Epithelial cell of esophagus (primary cell): ENCODE measurements at regions not wholly inside any gene's neighbourhood (a gene's known extent, or its start where the extent isn't known, plus 50 kb on each side); places are given as distances from the start of the nearest gene placed in this dataset.
A peak's percentile ranks its signal among the peaks of the same experiment; 100 is the strongest.

ENCODE experiments used
- DNase-seq: peaks from one replicate; pipeline ENCODE4 v3.0.0; 2010; ENCODE audit warnings: low read depth
- H3K4me3 ChIP-seq: 2 replicates; pipeline ENCODE4 v1.5.1; 2011; ENCODE audit warnings: mild to moderate bottlenecking, low read length, control low read depth
- CTCF ChIP-seq: IDR thresholded peaks from 2 replicates; pipeline ENCODE4 v1.5.1; 2011; ENCODE audit warnings: low read depth, mild to moderate bottlenecking, low read length, control low read depth, inconsistent platforms; ENCODE audit not compliant: insufficient read depth; ENCODE audit errors: missing control alignments

DNA sequence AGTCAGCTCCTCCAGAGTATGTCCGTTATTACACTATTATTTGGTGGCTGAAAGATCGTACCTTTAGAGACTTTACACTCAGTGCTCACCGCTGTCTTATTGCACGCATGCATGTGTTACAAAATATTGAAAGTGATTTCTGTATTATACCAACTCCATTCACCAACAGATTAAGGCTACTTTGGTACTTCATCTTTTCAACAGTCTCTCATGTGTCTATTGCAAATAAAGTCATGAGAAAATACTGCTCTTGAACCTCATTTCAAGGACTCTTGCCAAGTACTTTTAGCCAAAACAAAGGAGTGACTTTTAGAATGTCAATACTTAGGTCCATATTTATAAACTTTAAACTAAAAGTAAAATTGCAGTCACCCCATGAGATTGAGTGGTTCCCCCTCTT, 503.6 kb downstream of the TMEM121 start:
- no peak overlapping the region for H3K4me3 ChIP-seq
- TF ChIP-seq CTCF = no peak
- no peak for DNase-seq

- no peak for TF ChIP-seq CTCF
- no peak overlapping the region for H3K4me3 ChIP-seq
- no peak for DNase-seq
Measured at GRCh38 chr14:106037380-106037779, 511.0 kb downstream of the TMEM121 start.

GRCh38 chr14:106038263-106038662, 511.9 kb downstream of the TMEM121 start:
- DNase-seq = no peak
- no peak overlapping the region for H3K4me3 ChIP-seq
- no peak for TF ChIP-seq CTCF

- no peak for TF ChIP-seq CTCF
- H3K4me3 ChIP-seq = no peak overlapping the region
- no peak for DNase-seq
Measured at GRCh38 chr14:106039400-106039799, 513.0 kb downstream of the TMEM121 start.

DNA sequence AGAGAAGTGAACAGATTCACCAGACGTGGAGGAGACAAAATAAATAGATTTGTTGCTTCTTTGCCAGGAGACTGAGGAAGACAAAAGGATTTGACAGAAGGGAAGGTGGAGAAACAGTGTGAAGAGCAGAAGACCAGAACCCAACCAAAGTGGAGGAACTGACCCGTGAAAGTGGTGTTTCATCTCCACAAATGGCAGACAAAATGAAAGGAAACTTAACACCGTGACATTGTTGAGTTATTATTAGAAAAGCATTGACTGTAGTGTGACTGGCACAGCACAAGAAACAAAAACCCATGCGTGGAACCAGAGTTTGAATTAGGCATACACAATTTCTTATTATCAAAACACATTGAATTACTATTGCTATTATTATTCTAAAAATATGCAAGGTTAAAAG, 518.1 kb downstream of the TMEM121 start:
- no peak overlapping the region for H3K4me3 ChIP-seq
- no peak for TF ChIP-seq CTCF
- DNase-seq = no peak

DNA sequence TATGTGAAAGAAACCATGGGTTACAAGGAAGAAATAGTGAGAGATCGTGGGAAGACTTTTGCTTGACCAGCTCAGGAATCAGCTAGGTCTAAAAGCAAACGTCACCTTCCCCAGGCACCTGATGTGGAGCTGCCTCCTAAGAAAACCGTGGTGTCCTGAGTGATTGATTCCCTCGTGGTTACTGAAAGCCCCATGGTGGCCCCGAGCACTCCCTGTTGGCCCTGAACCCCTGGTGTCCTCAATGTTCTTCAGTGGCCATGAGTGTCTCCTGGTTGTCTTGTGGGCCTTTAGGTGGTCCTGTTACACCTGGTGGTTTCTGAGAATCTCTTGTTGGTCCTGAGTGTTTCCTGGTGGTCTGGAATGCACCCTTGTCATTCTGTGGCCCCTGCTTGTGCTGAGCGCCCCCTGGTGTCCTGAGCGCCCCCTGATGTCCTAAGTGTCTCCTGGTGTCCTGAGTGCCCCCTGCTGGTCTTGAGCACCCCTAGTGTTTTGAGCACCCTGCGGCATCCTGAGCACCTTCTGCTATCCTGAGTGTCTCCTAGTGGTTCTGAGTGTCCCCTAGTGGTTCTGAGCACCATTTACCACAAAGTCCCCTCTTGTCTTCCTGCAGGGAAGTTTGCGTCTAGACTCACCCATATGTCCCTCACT, 518.7 kb downstream of the TMEM121 start:
- no peak overlapping the region for H3K4me3 ChIP-seq
- TF ChIP-seq CTCF = no peak
- peak; percentile 1 for DNase-seq

- no peak for DNase-seq
- TF ChIP-seq CTCF = no peak
- H3K4me3 ChIP-seq = no peak overlapping the region
Measured at GRCh38 chr14:106051796-106052195, 525.4 kb downstream of the TMEM121 start.
